ENCODE measurements at regions not wholly inside any gene's neighbourhood (a gene's known extent, or its start where the extent isn't known, plus 50 kb on each side); places are given as distances from the start of the nearest gene placed in this dataset.

DNA sequence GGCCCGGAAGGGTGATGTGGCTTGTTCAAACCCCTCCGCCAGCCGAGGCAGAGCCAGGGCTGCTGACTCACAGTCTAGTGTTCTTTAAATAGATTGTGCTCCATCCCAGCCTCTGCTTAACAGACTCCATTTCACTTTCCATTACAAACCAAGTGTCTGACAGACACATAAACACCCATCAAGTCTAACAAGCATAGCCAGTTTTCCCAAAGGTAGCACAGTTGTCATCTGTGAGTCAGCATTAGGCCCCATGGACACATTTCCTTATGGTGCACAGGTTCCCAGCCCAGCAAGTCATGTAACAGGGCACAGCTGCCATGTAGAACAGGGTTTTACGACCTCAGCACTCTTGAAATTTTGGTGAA lies 109.9 kb upstream of the RAP2B start:
- TF ChIP-seq, protein P1, sequence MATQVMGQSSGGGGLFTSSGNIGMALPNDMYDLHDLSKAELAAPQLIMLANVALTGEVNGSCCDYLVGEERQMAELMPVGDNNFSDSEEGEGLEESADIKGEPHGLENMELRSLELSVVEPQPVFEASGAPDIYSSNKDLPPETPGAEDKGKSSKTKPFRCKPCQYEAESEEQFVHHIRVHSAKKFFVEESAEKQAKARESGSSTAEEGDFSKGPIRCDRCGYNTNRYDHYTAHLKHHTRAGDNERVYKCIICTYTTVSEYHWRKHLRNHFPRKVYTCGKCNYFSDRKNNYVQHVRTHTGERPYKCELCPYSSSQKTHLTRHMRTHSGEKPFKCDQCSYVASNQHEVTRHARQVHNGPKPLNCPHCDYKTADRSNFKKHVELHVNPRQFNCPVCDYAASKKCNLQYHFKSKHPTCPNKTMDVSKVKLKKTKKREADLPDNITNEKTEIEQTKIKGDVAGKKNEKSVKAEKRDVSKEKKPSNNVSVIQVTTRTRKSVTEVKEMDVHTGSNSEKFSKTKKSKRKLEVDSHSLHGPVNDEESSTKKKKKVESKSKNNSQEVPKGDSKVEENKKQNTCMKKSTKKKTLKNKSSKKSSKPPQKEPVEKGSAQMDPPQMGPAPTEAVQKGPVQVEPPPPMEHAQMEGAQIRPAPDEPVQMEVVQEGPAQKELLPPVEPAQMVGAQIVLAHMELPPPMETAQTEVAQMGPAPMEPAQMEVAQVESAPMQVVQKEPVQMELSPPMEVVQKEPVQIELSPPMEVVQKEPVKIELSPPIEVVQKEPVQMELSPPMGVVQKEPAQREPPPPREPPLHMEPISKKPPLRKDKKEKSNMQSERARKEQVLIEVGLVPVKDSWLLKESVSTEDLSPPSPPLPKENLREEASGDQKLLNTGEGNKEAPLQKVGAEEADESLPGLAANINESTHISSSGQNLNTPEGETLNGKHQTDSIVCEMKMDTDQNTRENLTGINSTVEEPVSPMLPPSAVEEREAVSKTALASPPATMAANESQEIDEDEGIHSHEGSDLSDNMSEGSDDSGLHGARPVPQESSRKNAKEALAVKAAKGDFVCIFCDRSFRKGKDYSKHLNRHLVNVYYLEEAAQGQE (IDR thresholded peaks at IDR 0.05; ENCODE audit: low read depth) = no peak
- TF ChIP-seq CREB1 (IDR thresholded peaks at IDR 0.05; ENCODE audit: low read depth) = no peak
- no peak for TF ChIP-seq TEAD4 (IDR thresholded peaks at IDR 0.05)
- TF ChIP-seq EP300 (IDR thresholded peaks at IDR 0.05; ENCODE audit: borderline replicate concordance) = no peak
- TF ChIP-seq FOXM1 (IDR thresholded peaks at IDR 0.05; ENCODE audit: borderline replicate concordance, low read depth) = no peak
- TF ChIP-seq NFIC (IDR thresholded peaks at IDR 0.05) = no peak

DNA sequence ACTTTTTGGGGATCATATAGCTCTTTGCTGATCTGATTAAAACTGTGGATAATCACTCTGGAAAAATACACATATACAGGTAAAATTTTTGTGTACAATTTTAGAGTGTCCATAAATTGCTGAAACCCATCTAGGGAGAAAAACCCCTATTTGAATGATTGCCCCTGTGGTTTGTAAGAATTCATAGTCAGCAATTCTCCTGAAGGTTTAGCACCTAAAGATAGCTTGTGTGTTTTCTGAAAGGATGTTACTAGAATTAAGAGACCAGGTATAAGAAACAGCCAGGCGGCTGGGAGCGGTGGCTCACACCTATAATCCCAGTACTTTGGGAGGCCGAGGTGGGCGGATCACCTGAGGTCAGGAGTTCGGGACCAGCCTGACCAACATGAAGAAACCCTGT lies 106.8 kb upstream of the RAP2B start:
- TF ChIP-seq TEAD4 (IDR thresholded peaks at IDR 0.05) (no peak), CEBPB (IDR thresholded peaks at IDR 0.05) (no peak), ZBTB7A (IDR thresholded peaks at IDR 0.05; ENCODE audit: low read depth) (no peak), RAD21 (IDR thresholded peaks at IDR 0.05; ENCODE audit: low read depth) (no peak), EP300 (IDR thresholded peaks at IDR 0.05; ENCODE audit: borderline replicate concordance) (no peak), YY1 (IDR thresholded peaks at IDR 0.05; ENCODE audit: low read depth) (no peak), FOXM1 (IDR thresholded peaks at IDR 0.05; ENCODE audit: borderline replicate concordance, low read depth) (no peak), TAF1 (IDR thresholded peaks at IDR 0.05; ENCODE audit: low read depth) (no peak), NFIC (IDR thresholded peaks at IDR 0.05) (no peak)
- TF ChIP-seq, protein P2, sequence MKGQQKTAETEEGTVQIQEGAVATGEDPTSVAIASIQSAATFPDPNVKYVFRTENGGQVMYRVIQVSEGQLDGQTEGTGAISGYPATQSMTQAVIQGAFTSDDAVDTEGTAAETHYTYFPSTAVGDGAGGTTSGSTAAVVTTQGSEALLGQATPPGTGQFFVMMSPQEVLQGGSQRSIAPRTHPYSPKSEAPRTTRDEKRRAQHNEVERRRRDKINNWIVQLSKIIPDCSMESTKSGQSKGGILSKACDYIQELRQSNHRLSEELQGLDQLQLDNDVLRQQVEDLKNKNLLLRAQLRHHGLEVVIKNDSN (IDR thresholded peaks at IDR 0.05) = no peak
- TF ChIP-seq, protein P3, sequence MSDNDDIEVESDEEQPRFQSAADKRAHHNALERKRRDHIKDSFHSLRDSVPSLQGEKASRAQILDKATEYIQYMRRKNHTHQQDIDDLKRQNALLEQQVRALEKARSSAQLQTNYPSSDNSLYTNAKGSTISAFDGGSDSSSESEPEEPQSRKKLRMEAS (IDR thresholded peaks at IDR 0.05) = no peak
- TF ChIP-seq, protein P1 (IDR thresholded peaks at IDR 0.05; ENCODE audit: low read depth) = no peak

DNA sequence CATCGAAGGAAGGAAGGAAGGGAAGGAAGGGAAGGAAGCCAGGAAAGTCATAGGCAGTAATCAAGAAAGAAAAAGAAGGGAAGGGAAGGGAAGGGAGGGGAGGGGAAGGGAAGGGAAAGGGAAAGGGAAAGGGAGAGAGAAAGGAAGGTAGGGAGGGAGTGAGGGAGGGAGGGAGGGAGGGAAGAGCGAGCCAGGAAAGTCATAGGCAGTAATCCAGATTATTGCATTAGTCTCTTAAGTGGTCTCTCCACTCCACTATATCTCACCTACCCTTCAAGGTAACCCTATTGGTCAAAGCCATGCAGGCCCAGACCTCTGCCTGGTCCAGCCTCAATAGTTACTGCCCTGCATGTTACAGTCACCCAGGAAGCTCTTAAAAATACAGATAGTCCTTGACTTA lies 106.2 kb upstream of the RAP2B start:
- TF ChIP-seq FOXM1 (IDR thresholded peaks at IDR 0.05; ENCODE audit: borderline replicate concordance, low read depth) (no peak), NFIC (IDR thresholded peaks at IDR 0.05) (no peak), TCF12 (IDR thresholded peaks at IDR 0.05; ENCODE audit: low read depth) (no peak), TEAD4 (IDR thresholded peaks at IDR 0.05) (no peak)

DNA sequence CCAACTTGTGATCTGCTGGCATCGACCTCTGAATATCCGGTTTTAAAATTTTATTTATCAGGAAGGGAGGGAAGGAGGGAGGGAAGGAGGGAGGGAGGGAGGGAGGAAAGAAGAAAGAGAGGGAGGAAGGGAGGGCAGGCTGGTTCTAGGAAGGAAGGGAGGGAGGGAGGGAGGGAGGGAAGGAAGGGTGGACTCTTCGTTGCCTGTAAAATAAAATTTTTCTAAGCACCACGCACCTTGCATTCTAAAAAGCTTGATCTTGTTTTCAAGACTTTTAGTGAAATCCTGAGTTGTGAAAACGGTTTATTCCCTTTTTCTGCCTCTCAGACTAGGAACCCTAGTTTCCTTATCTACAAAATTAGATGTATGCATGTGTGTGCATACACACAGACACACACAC lies 101.7 kb upstream of the RAP2B start:
- TF ChIP-seq EGR1 (IDR thresholded peaks at IDR 0.05) (no peak), TEAD4 (IDR thresholded peaks at IDR 0.05) (no peak), YY1 (IDR thresholded peaks at IDR 0.05; ENCODE audit: low read depth) (no peak)
- TF ChIP-seq, protein P3 (IDR thresholded peaks at IDR 0.05) = no peak

DNA sequence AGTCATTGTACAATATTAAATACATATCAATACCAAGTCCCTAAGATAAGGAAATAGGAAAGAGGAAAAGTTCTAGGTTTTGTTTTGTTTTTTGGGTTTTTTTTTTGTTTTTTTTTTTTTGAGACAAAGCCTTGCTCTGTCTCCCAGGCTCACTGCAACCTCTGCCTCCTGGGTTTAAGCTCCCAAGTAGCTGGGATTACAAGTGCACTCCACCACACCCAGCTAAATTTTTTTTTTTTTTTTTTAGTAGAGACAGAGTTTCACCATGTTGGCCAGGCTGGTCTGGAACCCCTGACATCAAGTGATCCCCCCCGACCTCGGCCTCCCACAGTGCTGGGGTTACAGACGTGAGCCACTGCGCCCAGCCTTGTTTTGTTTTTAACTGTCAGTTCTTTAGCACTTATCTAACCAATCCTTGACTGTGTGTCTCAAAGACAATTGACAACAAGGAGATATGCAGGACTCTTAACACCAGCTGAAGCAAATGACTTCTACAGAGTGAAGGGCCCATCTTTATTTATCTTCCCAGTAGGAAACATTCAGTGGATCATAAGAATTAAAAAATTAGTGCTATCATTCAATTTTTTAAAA lies 100.0 kb upstream of the RAP2B start:
- TF ChIP-seq TAF1 (IDR thresholded peaks at IDR 0.05; ENCODE audit: low read depth) (no peak), CEBPB (IDR thresholded peaks at IDR 0.05) (no peak), TEAD4 (IDR thresholded peaks at IDR 0.05) (no peak), NFIC (IDR thresholded peaks at IDR 0.05) (no peak), FOXM1 (IDR thresholded peaks at IDR 0.05; ENCODE audit: borderline replicate concordance, low read depth) (no peak), CREB1 (IDR thresholded peaks at IDR 0.05; ENCODE audit: low read depth) (no peak), EGR1 (IDR thresholded peaks at IDR 0.05) (no peak)
- TF ChIP-seq, protein P2 (IDR thresholded peaks at IDR 0.05) = no peak
- TF ChIP-seq, protein P1 (IDR thresholded peaks at IDR 0.05; ENCODE audit: low read depth) = no peak
- TF ChIP-seq, protein P3 (IDR thresholded peaks at IDR 0.05) = no peak

Data from Ishikawa (cell line).